ENCODE measurements at regions not wholly inside any gene's neighbourhood (a gene's known extent, or its start where the extent isn't known, plus 50 kb on each side); places are given as distances from the start of the nearest gene placed in this dataset.
A peak's percentile ranks its signal among the peaks of the same experiment; 100 is the strongest.
"Not testable (repeated sequence)": the region's sequence is repeated elsewhere in the genome, so short reads cannot be mapped to it uniquely, and the experiment has no call there.

DNA sequence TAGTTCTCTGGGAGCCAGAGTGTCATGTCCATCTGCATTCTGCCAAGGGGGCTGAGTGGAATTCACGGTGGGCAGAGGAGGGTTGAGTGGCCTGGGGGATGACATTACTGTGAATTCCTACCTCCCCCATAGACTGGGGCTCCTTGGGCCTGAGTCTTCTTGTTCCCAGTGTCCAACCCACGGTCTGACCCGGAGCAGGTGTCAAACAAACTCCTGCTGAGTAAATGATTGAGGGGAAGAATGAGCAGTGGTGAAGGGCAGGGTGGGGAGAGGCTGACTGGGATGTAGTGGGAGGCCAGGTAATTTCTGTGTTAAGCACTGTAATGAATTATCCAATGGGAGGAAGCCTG, 597.6 kb downstream of the MATN1 start:
- no peak for DNase-seq

DNA sequence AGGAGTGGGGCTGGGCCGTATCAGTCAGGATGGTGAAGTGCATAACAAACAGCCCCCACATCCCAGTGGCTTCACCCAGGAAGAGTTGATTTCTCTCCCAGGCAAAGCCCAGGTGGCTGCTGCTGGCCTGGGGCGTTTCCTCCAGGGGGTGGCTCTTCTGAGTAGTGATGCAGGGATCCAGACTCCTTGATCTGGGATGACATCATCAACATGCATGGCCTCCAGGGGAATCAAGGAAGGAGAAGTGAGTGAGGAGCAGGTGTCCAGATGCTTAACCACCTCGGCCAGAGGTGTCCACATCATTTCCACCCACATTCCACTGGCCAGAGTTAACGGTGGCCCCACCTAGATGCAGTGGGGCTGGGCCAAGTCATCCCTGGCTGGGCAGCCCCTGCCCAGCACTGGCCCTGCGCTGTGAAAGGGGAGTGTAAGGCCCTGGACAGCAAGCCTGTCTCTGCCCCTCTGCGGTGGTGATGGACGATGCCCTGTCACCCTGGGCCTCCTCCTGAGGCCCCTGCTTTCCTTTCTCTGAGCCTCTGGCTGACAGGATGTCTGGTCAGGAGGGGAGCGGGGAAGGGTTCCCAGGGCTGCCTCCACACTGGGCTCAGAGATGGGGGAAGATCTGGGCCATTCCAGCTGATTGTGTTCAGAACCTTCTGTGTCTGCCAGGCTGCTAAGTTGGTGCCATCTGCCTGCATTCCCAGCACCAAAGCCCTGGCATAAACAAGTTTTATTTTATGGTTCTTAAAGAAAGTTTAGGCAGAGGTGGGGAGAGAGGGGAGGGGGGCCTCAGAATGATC, 598.2 kb downstream of the MATN1 start:
- DNase-seq = no peak

DNA sequence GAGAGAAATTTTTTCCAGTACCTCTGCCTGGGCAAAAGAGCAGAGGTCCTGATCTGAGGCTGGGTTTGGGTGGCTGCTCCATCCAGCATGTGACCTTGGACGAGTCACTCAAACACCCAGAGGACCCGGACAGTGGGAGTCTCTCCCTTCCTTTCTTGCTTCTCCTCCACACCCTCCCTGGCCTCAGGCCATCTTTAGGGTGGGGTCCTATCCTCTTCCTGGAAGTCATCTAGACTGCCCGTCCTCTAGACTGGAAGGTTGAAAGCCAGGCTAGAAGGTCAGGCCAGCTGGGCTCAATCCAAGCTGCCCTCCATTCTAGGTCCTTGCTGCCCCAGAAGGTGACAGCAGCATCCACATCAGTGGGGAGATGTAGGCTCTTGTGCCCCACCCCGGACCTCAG, 599.5 kb downstream of the MATN1 start:
- DNase-seq = no peak

DNA sequence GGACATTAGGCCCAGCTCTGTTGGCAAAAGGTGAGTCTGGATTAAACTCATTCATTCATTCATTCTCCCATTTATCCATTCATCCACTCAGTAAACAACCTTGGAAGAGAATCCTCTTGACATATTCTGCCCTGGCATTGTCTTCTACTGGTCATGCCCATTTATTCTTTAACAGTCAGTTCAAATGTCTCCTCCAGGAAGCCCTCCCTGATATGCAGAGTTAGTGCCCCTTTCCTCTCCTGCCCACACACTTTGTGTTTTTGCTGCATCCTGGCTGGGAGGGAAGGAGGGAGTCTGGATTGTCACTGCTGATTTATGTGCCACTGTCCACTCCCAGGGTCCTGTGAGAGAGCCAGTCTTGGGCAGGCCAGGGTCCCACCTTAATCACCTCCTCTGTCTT, 600.3 kb downstream of the MATN1 start:
- no peak for DNase-seq

DNA sequence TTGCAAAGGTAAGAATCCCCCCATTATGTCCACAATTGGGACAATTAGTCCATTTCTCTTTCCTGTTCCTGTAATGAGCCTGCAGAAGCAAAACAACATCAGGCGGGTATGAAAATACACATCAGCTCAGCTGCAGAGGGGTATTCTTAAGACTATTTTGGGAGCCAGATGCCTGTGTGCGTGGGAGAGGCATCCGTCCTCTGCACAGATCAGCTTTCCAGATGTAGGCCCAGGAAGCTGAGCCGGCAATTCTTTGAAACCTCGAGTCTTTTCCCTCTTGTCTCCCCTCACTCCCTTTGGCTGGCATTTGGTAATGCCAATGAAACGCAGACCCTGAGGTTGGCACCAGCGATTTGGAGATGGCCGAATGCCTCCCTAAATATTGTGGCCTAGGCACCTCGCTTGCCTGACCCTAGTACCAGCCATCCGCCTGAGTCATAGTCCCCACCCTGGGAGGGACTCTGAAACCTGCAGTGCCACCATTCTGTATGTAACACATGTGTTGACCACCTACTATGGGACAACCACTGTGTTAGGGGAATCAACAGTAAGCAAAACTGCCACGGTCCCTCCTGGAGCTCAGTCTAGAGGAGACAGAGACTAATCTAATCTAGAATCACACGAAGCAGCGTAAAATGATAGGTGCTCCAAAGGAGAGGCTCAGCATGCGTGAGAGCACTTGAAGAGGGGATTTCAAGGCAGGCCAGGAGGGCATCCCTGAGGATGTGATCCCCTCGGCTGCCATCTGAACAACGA, 603.0 kb downstream of the MATN1 start:
- peak; percentile 50 for DNase-seq

DNA sequence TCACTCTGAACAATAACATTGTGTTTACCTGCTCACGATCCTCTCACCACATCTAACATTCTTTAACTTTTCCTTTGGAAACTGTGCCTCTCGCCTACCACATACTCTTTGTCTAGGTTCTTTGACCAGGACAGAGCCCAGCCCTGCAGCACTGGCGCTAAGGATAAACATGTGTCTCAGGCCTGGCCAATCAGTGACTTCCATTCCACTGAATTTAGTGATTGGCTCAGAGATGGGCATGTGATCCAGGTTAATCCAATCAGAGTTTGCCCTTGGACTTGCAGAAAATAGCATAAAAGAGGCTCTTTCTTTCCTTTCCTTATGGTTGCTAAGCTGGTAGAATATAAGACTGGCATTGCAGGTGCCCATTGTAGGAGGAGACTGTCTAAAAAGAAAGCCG, 605.7 kb downstream of the MATN1 start:
- DNase-seq = no peak

DNA sequence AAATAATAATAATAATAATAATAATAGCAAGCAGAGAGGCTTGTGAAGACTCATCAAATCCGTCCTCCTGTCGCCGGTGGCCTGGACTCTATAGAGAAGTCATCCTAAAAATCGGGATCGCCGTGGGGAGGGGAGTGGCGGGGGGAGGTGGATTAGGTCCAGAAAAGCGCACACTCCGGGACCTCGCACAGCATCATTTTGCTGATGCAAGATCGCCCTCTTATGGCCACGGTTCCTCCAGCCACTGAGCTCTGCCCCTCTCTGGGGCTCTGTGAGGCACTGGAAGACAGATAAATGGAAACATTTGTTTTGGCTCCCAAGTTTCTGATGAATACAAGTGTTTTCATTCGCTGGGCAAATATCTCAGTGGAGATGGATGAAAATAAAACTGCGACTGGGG, 612.0 kb downstream of the MATN1 start:
- no peak for DNase-seq

DNA sequence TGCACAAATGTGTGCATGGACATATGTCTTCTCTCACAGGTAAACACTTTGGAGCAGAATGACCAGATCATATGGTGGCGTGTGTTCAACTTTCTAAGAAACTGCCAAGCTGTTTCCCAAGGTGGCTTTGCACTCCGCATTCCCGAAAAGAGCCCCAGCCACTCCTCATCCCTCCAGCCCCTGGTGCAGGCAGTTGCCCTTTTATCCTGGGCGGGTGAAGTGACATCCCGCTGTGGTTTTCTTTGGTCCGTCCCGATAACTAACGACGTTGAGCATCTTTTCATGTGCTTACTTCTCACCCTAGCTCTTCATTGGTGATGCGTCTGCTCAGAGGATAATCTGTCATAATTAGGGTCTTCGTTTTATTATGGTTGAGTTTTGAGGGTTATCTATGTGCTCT, 612.5 kb downstream of the MATN1 start:
- DNase-seq = no peak

DNA sequence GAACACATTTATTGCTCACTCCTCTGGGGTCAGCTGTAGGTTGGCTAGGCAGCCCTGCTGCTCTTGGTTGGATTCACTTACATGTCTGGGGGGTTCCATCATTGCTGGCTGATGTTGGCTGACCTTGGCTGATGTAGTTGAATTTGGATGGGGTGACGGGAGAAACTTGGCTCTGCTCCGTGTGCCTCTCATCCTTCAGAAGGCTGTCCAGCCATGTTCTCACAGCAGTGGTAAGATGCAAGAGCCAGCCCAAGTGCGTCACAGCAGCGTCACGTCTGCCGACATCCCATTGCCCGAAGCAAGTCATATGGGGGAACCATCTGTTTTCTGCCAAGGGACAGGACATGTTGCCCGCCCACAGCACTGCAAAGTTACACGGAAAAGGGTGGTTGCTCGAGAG, 613.5 kb downstream of the MATN1 start:
- DNase-seq = no peak

DNA sequence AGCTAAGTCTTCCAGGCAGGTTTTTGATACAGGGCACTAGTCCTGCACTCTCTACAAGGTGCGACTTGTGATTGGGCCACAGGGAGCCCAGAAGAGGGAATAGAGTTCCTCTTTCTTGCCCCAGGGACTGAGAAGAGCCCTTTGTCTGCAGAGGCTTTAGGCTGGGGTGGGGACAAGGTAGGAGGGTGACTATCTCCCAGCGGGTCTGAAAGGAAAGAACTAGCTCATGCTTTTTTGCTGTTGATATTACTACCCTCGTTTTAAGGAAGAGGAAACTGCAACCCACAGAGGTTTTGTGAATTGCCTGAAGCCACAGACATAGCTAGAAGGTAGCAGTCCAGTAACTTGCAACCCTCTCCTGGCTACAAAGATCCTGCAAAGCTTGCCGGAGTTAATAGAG, 615.2 kb downstream of the MATN1 start:
- DNase-seq = no peak

DNA sequence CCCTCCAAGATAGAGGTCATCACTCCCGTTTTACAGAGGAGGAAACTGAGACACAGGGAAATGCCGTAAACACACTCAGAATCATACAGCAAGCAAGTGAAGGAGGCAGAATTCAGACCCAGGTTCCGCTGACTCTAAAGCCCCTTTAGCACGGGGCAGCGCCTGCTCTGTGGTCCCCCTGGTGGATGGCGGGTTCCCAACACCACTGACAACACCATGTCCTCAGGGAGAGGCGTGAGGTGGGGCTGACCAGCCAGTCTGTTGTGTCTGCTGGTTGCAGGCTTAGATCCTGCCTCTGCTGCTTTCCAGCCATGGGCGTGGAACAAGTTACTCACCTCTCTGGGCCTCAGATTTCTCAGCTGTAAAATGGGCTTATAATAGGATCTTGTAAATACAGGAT, 617.3 kb downstream of the MATN1 start:
- DNase-seq = no peak

DNA sequence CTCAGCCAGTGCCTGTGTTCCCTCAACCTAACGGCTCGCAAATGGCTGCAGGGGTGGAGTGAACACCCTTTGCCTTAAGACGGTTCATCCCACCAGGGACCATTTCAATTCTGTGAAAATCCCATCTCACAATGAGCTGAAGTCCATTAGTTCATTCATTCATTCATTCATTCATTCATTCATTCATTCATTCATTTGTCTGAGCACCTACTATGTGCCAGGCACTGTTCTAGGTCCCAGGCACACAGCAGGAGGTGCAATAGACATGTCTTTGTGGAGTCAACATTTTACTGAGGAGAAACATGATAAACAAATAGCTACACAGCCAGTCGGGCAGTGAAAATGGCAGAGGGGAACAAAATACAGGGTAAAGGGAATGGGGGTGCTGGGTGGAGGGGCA, 618.8 kb downstream of the MATN1 start:
- DNase-seq = no peak

DNA sequence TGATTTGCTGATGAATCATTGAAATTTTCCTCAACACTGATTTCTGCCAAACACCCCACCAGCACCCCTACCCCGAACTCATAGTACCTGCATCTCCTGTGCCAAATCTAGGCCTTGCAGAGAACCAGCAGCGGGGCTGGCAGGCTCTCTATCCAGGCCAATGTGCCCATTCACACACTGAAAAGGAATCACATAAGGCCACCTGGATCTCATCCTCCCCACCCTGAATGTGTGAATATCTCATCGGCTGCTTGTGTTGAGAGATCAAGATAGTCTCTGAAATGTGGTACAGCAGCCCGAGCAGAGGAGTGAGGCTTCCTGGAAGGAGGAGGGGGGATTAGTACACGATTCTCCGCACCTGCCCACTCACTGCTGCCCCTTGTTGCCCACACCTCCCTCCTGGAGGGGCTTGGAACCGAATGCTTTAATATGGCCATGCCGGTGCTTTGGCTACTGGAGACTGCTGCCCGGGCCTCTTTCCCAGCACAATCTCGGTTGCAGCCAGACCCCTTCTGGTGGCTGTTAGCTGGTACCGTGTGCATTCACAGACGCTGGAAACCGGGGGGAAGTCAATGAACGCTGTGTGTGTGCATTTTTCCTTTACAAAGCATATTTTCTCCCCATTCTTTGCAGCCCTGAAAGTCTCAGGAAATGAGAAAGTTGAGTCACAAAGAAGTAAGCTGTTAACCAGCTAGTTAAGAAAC, 619.5 kb downstream of the MATN1 start:
- no peak for DNase-seq

DNA sequence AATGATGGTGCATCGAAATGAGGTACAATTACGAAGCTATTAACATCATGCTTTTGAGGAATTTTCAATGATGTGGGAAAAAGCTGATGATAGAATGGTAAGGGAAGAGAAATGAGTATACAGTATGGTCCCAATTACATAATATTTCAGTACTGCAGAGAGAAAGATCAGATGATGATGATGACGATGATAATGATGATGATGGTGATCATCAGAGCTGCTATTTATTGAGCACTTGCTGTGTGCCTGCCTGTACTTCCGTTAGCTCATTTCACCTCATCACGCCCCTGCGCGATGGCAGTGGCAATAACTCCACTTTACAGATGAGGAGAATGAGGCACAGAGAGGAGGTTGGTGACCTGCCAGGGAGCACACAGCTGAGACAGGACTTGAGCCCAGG, 620.8 kb downstream of the MATN1 start:
- DNase-seq = no peak

DNA sequence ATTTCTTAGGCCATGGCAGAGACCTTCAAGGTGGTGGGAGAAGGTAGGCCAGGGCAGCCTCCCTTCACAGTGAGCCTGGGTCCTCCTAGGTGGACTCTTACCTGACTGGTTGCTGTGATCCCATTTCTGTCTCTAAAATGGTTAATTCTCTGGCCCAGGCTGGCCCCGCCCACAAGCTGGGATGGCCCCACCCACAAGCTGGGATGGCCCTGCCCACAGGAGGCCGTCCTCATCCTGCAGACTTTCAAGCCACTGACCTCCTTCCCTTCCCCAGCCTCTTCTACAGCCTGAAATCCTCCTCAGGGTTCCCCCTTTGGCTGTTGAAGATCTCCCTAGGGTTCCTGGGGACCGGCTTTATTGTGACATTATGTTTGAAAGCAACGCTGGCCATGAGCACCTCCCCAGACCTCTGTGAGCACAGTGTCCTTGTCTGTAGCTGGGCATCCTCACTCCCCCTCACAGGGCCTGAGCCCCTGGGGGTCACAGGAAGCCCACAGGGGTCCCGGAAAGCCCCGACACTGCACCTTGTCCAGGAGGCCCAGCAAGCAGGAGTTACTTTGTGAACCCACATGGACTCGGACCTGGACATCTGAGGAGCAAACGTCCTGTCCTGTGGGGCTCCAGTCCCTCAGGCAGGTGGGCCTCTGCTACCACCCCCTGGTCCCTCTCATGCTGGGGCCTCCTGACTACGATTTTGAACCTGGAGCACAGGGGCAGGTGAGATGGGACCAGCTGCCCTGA, 621.7 kb downstream of the MATN1 start:
- DNase-seq = no peak

DNA sequence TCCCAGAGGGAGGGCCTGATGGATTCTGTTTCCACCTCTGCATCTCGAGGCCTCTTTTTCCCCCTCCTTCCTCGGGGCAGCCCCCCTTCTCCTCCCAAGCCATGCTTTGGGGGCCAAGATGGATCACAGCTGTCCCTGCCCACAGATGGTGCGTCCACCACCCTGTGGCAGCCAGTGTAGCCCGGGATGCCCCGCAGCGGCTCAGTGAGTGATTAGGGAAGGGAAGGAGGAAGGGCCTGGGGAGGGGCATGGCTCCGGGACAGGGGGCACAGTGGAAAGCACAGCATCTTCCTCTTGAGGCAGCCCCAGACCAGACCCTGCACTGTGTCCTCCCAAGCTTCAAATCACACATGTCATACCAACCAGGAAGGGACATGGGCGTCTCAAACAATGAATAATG, 622.4 kb downstream of the MATN1 start:
- DNase-seq = no peak

DNA sequence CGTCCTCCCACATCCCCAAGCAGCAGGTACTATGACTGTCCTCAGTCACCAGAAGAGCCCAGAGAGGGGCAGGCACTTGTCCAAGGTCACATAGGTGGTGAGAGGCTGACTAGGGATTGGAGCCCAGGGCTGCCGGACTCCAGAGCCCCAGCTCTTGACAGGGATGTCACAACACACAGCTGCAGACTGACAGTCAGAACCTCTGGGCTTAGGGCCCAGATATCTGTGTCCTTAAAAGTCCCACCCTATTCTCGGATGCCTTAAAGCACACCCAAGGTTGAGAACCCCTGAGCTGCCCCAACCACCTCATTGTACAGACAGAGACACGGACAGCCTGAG, 622.9 kb downstream of the MATN1 start:
- no peak for DNase-seq

DNA sequence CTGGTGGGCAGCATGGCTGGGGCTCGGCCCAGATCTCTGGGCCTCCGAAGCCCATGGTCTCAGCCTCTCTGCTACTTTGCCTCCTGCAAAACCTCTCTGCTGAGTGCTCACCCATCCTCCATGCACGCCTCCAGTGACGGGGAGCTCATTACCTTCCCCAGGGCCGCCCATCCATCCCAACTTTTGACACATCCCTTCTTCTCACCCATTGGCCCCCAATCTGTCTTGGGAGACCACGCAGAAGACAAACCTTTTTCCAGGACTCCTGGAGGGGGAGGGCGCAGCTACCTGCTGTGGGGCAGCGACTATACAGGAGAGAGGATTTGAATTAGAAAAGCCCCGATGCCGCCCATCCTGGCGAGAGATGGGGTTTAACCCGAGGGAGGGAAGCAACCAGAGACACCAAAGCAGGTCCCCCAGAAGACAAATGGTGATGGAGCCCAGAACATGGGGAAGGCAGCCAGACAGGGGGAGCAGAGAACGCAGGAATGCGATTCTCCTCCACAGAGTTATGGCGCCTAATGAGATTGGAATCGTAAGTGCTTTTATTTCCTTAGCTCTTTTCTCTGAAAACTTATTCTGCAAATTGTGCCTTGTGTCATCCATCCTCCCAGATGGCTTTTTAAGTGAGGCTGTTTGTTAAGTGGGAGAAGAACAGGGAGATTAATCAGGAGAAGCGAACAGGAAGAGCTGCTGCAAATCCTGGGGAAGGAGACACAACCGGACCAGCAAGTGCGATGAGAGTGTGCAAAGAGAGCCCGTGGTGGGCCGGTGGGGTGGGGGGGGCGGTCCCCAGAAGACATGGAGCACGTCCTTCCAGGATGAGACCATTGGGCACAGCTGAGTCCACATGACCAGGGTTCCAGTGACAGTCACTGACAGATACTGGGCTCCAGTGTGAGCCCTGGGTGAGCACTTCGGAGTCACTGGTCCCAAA, 623.5 kb downstream of the MATN1 start:
- no peak for DNase-seq

DNA sequence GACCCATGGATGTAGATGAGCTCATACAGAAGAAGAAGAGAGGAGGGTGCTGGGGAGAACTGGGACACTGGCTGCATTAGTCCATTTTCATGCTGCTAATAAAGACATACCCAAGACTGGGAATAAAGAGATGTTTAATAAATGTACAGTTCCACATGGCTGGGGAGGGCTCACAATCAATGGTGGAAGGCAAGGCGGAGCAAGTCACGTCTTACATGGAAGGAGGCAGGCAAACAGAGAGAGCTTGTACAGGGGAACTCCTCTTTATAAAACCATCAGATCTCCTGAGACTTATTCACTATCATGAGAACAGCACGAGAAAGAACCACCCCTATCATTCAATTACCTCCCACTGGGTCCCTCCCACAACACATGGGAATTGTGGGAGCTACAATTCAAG, 625.5 kb downstream of the MATN1 start:
- not testable (repeated sequence) for DNase-seq

DNA sequence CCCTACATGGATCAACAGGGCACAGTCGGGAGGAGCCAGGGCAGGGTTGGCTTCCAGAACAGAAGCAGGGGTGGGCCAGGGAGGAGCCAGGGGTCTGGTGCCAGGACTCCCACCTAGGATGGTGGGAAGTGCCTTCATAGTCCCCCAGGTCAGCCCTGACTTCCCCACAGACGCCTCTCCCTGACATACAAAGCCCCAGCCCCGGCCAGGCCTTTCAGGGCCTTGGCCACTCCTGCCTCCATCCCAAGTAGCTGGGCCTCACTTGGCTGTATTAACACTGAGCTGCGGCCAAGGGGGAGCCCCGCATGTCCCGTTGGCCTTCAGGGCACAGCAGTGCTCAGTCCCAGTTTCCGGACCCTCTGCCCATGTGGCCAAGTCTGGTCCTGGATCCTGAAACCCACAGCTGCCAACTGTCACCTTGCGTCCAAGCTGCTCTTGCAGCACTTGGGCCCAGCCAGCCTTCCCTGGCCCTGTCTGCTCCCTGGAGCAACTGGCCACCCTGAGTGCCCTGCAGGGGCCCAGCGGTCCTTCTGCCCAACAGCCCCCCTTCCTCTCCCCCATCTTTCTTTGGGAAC, 627.8 kb downstream of the MATN1 start:
- no peak for DNase-seq

DNA sequence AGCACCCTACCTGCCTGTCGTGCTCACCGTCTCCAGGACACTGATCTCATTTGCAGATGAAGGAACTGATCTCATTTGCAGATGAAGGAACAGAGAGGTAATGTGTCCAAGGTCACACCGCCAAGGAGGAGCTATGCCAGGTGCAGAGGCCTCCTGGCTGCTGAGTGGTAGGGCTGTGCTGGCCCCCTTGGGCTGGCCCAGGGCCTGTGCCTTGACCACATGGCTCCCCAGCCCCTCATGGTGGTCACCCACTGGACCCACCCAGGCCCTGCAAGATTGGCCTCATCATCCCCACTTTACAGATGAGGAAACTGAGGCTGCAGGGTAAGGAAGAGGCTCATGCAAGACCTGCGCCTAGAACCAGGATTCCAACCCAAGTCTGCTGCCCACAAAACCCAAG, 628.3 kb downstream of the MATN1 start:
- DNase-seq = no peak
